IMR-90 (cell line): ENCODE measurements at regions not wholly inside any gene's neighbourhood (a gene's known extent, or its start where the extent isn't known, plus 50 kb on each side); places are given as distances from the start of the nearest gene placed in this dataset.

Experiments used
- ATAC-seq: fragments of 200-7000 bp; cut with Tn5 transposase; 2 replicates; pipeline ENCODE4 v1.9.1; 2020; ENCODE audit warnings: low read depth, mild to moderate bottlenecking, moderate library complexity
- BruUV-seq: library from RNA; stranded (reverse); fragments of 400-500 nt; replicated peaks from 2 replicates; lab custom pipeline; 2021; lab: Mats Ljungman, UMichigan
- CTCF ChIA-PET: fragments of 300-600 bp; formaldehyde crosslinking; extraction: SDS; loops from one replicate; lab custom pipeline; 2021; ENCODE audit warnings: antibody characterized with exemption; lab: Yijun Ruan, JAX
- POLR2A ChIA-PET: fragments of 300-600 bp; sonication (Branson Sonifier 250); formaldehyde crosslinking; loops from one replicate; lab custom pipeline; 2022; ENCODE audit warnings: antibody characterized with exemption; ENCODE audit not compliant: unreplicated experiment; lab: Charles Lee
- DNase-seq: peaks from one replicate; pipeline ENCODE4 v3.0.0; 2013
- H2AFZ ChIP-seq: replicated peaks from 2 replicates; pipeline ENCODE3; 2013; ENCODE audit warnings: low read length, mild to moderate bottlenecking; ENCODE audit not compliant: poor library complexity
- H2AK5ac ChIP-seq: 2 replicates; pipeline ENCODE4 v1.6.1; 2013; ENCODE audit warnings: low read depth, low read length, inconsistent platforms
- H2AK9ac ChIP-seq: replicated peaks from 2 replicates; pipeline ENCODE3; 2013; ENCODE audit warnings: mild to moderate bottlenecking, low read depth, low read length, moderate library complexity; ENCODE audit not compliant: poor library complexity
- H2BK120ac ChIP-seq: 2 replicates; pipeline ENCODE4 v1.6.1; 2013; ENCODE audit warnings: low read depth, low read length, inconsistent platforms
- H2BK15ac ChIP-seq: 3 replicates; pipeline ENCODE4 v1.6.1; 2013; ENCODE audit warnings: low read depth, low read length, inconsistent platforms
- H2BK20ac ChIP-seq: 2 replicates; pipeline ENCODE4 v1.6.1; 2013; ENCODE audit warnings: low read depth, mild to moderate bottlenecking, inconsistent platforms, low read length, moderate library complexity
- H2BK5ac ChIP-seq: 2 replicates; pipeline ENCODE4 v1.6.1; 2013; ENCODE audit warnings: mild to moderate bottlenecking, low read depth, low read length, inconsistent platforms; ENCODE audit not compliant: poor library complexity, severe bottlenecking
- H3K14ac ChIP-seq: replicated peaks from 2 replicates; pipeline ENCODE4 v1.6.1; 2013; ENCODE audit warnings: low read depth, low read length, inconsistent platforms
- H3K18ac ChIP-seq: 2 replicates; pipeline ENCODE4 v1.6.1; 2013; ENCODE audit warnings: low read depth, low read length, control low read depth
- H3K23ac ChIP-seq: 2 replicates; pipeline ENCODE4 v1.6.1; 2013; ENCODE audit warnings: low read depth, low read length, inconsistent platforms
- H3K27ac ChIP-seq: 2 replicates; pipeline ENCODE4 v1.5.1; 2013; ENCODE audit warnings: mild to moderate bottlenecking, control low read depth, low read length; ENCODE audit not compliant: insufficient read depth
- H3K27me3 ChIP-seq: 2 replicates; pipeline ENCODE4 v1.6.1; 2013; ENCODE audit warnings: low read length; ENCODE audit not compliant: control insufficient read depth, insufficient read depth
- H3K36me3 ChIP-seq: 2 replicates; pipeline ENCODE4 v1.6.1; 2013; ENCODE audit warnings: low read length, mixed read lengths; ENCODE audit not compliant: control insufficient read depth, insufficient read depth
- H3K4ac ChIP-seq: 2 replicates; pipeline ENCODE4 v1.6.1; 2013; ENCODE audit warnings: low read depth, low read length, inconsistent platforms
- H3K4me1 ChIP-seq: 2 replicates; pipeline ENCODE4 v1.6.1; 2013; ENCODE audit warnings: low read length, mixed read lengths; ENCODE audit not compliant: control insufficient read depth, insufficient read depth
- H3K4me2 ChIP-seq: 2 replicates; pipeline ENCODE4 v1.6.1; 2013; ENCODE audit warnings: low read depth, mild to moderate bottlenecking, control low read depth, low read length, moderate library complexity
- H3K4me3 ChIP-seq: 2 replicates; pipeline ENCODE4 v1.5.1; 2013; ENCODE audit warnings: low read depth, mild to moderate bottlenecking, control low read depth, low read length, moderate library complexity; ENCODE audit not compliant: insufficient read depth
- H3K56ac ChIP-seq: 2 replicates; pipeline ENCODE4 v1.6.1; 2013; ENCODE audit warnings: low read length, inconsistent platforms; ENCODE audit not compliant: insufficient read depth; ENCODE audit errors: extremely low read depth
- H3K79me1 ChIP-seq, 2 experiments: 2 replicates each; pipeline ENCODE4 v1.6.1; 2013; ENCODE audit warnings: low read length in 2 of 2, inconsistent platforms in 1 of 2, low read depth in 1 of 2
- H3K9ac ChIP-seq: 2 replicates; pipeline ENCODE4 v1.6.1; 2013; ENCODE audit warnings: low read depth, low read length, control low read depth
- H3K9me1 ChIP-seq: 2 replicates; pipeline ENCODE4 v1.6.1; 2013; ENCODE audit warnings: low read length, inconsistent platforms; ENCODE audit not compliant: insufficient read depth
- H3K9me3 ChIP-seq: 2 replicates; pipeline ENCODE4 v1.6.1; 2013; ENCODE audit warnings: low read length; ENCODE audit not compliant: control insufficient read depth, insufficient read depth
- H4K20me1 ChIP-seq: 2 replicates; pipeline ENCODE4 v1.6.1; 2013; ENCODE audit warnings: low read length, inconsistent platforms; ENCODE audit not compliant: insufficient read depth
- H4K5ac ChIP-seq: 2 replicates; pipeline ENCODE4 v1.6.1; 2013; ENCODE audit warnings: mild to moderate bottlenecking, low read depth, low read length, control low read depth
- H4K8ac ChIP-seq, 2 experiments: 2 replicates each; pipeline ENCODE4 v1.6.1; 2013; ENCODE audit warnings: low read depth in 2 of 2, low read length in 2 of 2, control low read depth in 1 of 2, inconsistent platforms in 1 of 2
- H4K91ac ChIP-seq: 2 replicates; pipeline ENCODE4 v1.6.1; 2013; ENCODE audit warnings: low read depth, low read length, inconsistent platforms; ENCODE audit not compliant: insufficient read depth
- CEBPB ChIP-seq: IDR thresholded peaks from 2 replicates; pipeline ENCODE4 v1.6.1; 2012; ENCODE audit warnings: low read depth, low read length, improper control_type of control experiment
- WGBS, 2 experiments: methylation state at CpG; one replicate each; pipeline versions ENCODE4 v1.1.5 to v1.1.7; 2013; ENCODE audit warnings: missing lambda C conversion rate in 2 of 2; ENCODE audit not compliant: insufficient read length in 1 of 2; ENCODE audit errors: extremely low coverage in 2 of 2; 5-methylcytosine and 5-hydroxymethylcytosine counted together
- dilution Hi-C: fragments of 300-500 bp; cut with HindIII; formaldehyde crosslinking; loops from one replicate; pipeline ENCODE4 v1.14.3; 2018; ENCODE audit warnings: low sequenced_read_pairs; ENCODE audit not compliant: unreplicated experiment
- in situ Hi-C: fragments of 300-500 bp; cut with MboI; formaldehyde crosslinking; loops from 3 replicates; pipeline ENCODE4 v1.14.3; 2019; ENCODE audit warnings: low sequenced_read_pairs, inconsistent platforms, mixed read lengths
- intact Hi-C: fragments of 100-400 bp; cut with micrococcal nuclease; formaldehyde crosslinking; loops from 2 replicates; pipeline ENCODE4 v1.10.0; 2022
- TF ChIP-seq, protein P1 (sequence below): fragments of 150-350 bp; IDR thresholded peaks from 2 replicates; pipeline ENCODE4 v1.6.1; 2017; ENCODE audit warnings: mild to moderate bottlenecking, antibody characterized with exemption, low read length, low read depth

- H3K9ac ChIP-seq: no peak overlapping the region
- H3K4me2 ChIP-seq: no peak overlapping the region
- H3K4me3 ChIP-seq: no peak overlapping the region
- WGBS, 2 experiments: 100% methylated on average over 1 of the region's 3 CpGs; no CpG with 5 or more reads in 1 of the 2 experiments
- no peak overlapping the region for H2AK5ac ChIP-seq
- H3K4ac ChIP-seq: no peak overlapping the region
- no peaks in the 10 kb centered on the region for H3K36me3 ChIP-seq
- no peak overlapping the region for H2AFZ ChIP-seq
- H4K91ac ChIP-seq: no peak overlapping the region
- no peak overlapping the region for H2BK5ac ChIP-seq
- POLR2A ChIA-PET: no interaction called here
- in situ Hi-C loops: loop anchor here (10.0 kb wide), 1 partner anchor 1092 kb away; no protein-coding TSS in a partner anchor
- ATAC-seq: no peak
- TF ChIP-seq, protein P1, sequence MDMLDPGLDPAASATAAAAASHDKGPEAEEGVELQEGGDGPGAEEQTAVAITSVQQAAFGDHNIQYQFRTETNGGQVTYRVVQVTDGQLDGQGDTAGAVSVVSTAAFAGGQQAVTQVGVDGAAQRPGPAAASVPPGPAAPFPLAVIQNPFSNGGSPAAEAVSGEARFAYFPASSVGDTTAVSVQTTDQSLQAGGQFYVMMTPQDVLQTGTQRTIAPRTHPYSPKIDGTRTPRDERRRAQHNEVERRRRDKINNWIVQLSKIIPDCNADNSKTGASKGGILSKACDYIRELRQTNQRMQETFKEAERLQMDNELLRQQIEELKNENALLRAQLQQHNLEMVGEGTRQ: no peak
- TF ChIP-seq CEBPB: no peak
- dilution Hi-C loops: no loop called here
- no peak overlapping the region for H4K5ac ChIP-seq
- no peak overlapping the region for H2BK20ac ChIP-seq
- DNase-seq: no peak
- no peak overlapping the region for H3K14ac ChIP-seq
- no TSS peak for BruUV-seq
- peaks cover 5% of the 10 kb centered on the region for H3K4me1 ChIP-seq
- no peak overlapping the region for H4K8ac ChIP-seq
- CTCF ChIA-PET: no interaction called here
- H2AK9ac ChIP-seq: no peak overlapping the region
- no peak overlapping the region for H3K56ac ChIP-seq
- H3K27me3 ChIP-seq: no peaks in the 10 kb centered on the region
- H3K23ac ChIP-seq: no peak overlapping the region
- H2BK15ac ChIP-seq: no peak overlapping the region
- H3K27ac ChIP-seq: no peak overlapping the region
- peaks cover 0 to 4% of the 10 kb centered on the region in 2 experiments; a peak in 1 of 4 replicates for H3K79me1 ChIP-seq
- no peaks in the 10 kb centered on the region for H4K20me1 ChIP-seq
- no peaks in the 10 kb centered on the region for H3K9me3 ChIP-seq
- no peak overlapping the region for H3K18ac ChIP-seq
- intact Hi-C loops: loop anchor here (5.0 kb wide), 1 partner anchor 396 kb away; no protein-coding TSS in a partner anchor
- H2BK120ac ChIP-seq: no peak overlapping the region
- no peaks in the 10 kb centered on the region for H3K9me1 ChIP-seq
Observed at GRCh38 chr1:98056781-98057180, 135.9 kb upstream of the DPYD start.
